C4-2B (cell line): ENCODE measurements at regions not wholly inside any gene's neighbourhood (a gene's known extent, or its start where the extent isn't known, plus 50 kb on each side); places are given as distances from the start of the nearest gene placed in this dataset.

Experiments used
- ZFX ChIP-seq: fragments of 450-650 bp; IDR thresholded peaks from 2 replicates; pipeline ENCODE4 v1.6.1; 2017
- TF ChIP-seq, protein P1 (sequence below): fragments of 450-650 bp; conservative IDR thresholded peaks from 2 replicates; pipeline ENCODE4 v1.5.1; 2017; ENCODE audit warnings: mild to moderate bottlenecking

DNA sequence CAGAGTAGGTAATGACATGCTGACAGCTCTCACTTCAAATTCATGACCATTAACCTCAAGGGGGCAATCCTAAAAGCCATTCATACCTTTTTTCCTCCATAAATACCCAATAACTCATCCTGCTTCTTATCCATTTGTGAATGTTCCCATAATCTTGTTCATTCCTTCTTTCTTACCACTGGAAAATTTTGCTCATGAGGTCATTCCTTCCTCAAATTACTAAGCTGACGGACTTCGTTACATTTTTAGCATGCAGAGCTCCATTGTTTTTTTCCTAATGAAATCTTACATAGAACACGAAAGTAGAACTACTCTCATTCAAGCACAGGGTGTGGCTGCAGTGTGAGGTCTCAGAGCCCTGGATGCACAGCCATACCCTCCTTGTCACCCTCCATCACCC, 276.5 kb upstream of the DPYD start:
- TF ChIP-seq, protein P1, sequence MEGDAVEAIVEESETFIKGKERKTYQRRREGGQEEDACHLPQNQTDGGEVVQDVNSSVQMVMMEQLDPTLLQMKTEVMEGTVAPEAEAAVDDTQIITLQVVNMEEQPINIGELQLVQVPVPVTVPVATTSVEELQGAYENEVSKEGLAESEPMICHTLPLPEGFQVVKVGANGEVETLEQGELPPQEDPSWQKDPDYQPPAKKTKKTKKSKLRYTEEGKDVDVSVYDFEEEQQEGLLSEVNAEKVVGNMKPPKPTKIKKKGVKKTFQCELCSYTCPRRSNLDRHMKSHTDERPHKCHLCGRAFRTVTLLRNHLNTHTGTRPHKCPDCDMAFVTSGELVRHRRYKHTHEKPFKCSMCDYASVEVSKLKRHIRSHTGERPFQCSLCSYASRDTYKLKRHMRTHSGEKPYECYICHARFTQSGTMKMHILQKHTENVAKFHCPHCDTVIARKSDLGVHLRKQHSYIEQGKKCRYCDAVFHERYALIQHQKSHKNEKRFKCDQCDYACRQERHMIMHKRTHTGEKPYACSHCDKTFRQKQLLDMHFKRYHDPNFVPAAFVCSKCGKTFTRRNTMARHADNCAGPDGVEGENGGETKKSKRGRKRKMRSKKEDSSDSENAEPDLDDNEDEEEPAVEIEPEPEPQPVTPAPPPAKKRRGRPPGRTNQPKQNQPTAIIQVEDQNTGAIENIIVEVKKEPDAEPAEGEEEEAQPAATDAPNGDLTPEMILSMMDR, result no peak
- no peak for TF ChIP-seq ZFX
